Ureter (tissue), 1 donor: ENCODE measurements at regions not wholly inside any gene's neighbourhood (a gene's known extent, or its start where the extent isn't known, plus 50 kb on each side); places are given as distances from the start of the nearest gene placed in this dataset.

Source experiments
- DNase-seq: peaks from one replicate; pipeline ENCODE4 v3.0.0-alpha.2; 2020; ENCODE audit warnings: low spot score
- donor health status: DM: yes; HTN: yes; CAD: no.

DNA sequence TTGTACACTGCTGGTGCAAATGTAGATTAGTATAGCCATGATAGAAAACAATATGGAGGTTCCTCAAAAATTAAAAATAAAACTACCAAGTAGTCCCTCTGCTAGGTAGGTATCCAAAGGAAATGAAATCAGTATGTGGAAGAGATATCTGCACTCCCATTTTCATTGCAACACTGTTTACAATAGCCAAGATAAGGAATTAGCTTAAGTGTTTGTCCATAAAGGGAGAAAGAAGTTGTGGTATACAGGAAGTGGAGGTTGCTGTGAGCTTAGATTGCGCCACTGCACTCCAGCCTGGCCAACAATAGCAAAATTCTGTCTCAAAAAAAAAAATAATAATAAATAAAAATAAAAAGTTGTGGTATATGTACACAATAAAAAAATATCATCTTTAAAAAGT is 325.0 kb upstream of the EMCN start:
- no peak for DNase-seq

DNA sequence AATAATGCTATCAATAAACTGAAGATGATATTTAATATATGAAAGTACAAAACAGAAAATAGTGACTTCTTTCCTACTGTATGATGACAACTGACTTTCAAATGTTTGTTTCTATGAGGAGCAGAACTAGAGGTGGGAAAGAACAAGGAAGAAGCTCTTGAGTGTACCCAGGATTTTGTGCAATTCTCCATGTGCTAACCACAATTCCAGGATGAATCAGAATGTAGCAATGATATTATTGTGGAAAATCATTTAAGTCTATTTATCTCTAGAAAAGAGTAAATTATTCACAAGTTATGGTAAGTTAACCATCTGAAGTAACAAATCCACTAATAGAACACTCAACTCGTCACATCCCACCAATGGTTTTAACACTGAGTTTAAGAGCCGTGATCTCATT is 324.1 kb upstream of the EMCN start:
- no peak for DNase-seq

DNA sequence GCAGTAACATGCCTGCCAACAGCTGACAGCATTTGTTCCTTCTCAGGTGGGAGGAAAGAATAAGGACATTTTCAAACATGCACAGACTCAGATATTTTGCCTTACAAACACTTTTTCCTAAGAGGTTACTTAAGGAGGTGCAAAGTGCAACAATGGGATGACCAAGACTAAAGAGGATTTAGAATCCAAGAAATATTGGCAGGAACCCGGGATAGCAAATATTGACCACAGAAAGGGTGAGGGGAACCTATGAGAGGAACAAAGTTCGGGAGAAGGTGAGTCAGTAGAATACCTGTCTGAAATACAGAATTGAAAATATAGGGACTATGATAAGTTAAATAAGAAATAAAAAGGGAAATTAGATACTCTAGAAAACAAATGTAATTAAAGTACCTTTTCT is 321.9 kb upstream of the EMCN start:
- DNase-seq, result no peak

DNA sequence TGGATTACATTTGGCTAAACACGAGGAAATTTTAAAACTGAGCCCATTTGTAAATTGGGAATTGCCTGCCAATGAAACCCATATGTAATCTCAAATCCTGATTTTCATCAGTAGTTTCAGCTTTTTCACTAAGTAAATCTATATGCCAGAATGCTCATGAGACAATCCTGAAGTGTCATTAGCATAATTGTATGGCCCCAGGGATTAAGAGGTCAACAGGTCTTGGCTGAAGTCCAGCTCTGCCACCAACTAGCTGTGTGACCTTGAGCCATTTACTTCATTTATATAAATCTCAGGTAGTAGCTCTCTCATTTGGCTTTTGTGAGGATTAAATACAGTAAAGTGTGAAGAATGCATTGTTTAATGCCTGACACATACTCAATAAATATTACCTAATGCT is 320.5 kb upstream of the EMCN start:
- no peak for DNase-seq

DNA sequence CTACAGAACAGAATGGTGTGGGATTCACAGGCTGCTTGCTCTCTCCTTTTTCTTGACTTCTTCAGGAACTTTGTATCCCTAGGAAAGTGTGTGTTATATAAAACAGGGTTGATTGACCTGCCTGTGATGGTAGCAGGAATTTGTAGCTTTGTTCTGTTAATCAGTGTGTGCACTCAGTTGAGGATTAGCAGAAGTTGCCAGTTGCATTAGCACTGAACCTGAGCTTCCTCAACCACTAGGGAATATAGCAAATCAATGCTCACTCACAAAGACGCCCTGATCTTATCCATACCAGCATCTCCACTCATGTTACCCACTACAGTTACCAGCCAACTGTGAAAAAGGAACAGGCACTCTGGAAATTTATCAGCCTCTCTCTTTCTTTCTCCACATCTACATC is 319.1 kb upstream of the EMCN start:
- no peak for DNase-seq

DNA sequence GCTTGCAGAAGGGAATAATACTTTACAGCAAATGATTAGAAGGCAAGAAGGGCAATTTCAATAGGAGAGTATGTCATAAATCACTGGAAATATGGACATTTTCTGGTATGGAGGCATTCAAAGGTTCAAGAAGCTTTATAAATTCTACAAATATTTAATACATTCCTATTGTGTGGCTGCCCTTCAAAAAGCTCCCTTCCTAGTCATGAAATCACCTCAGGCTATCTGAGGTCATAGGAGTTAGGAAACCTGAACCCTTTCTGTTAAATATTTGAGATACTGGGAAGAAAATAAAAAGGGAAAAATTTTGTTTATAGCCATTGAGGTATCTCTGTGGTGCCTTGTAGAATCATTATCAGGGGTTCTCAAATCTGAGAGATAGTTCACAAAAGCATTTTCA is 316.8 kb upstream of the EMCN start:
- DNase-seq, result no peak

DNA sequence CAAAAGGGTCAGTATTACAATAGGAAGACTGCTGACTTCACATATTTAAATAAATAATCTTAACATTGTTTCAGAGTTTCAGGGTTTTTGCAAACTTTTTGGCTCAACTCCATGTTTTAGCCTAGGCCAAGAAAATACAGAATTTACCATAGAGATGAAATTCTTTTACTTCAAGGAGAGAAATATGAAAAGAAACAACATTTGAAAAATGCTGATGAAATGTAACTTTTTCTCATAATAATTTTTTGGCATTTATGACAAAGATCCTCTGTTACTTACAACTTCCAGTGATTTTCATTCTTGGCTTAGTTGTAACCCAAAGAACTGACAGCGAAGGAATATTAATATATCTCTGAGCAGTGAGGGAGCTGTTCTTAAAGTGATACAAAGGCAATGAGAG is 316.1 kb upstream of the EMCN start:
- no peak for DNase-seq

DNA sequence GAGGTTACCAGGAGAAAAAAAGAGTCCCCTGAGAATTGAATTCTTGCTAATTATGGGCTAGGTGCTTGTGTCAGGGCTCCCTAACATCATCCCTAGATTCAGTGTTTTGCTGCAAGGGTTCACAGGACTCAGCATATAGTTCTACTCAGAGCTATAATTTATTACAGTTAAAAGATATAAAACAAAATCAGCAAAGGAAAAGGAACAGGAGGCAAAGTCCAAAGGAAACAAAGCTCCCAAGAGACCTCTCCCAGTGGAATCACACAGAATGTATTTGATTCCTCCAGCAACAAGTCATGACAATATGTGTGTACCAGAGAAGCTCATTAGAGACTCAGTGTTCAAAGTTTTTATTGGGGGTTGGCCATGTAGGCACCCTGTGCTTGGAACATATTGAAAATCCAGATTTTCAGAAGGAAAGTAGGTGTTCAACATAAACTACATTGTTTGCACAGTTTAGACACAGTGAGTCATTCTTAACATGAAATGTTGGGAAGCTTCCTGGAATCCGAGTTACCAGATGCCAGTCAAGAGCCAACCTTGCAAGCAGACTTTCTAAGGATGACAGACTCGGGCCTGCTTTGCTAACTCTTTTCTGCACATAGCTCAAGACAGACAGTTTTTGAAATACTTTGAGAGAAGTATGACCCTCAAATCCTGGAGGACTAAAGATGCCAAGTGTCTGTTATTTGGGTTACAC is 311.3 kb upstream of the EMCN start:
- DNase-seq, result no peak

DNA sequence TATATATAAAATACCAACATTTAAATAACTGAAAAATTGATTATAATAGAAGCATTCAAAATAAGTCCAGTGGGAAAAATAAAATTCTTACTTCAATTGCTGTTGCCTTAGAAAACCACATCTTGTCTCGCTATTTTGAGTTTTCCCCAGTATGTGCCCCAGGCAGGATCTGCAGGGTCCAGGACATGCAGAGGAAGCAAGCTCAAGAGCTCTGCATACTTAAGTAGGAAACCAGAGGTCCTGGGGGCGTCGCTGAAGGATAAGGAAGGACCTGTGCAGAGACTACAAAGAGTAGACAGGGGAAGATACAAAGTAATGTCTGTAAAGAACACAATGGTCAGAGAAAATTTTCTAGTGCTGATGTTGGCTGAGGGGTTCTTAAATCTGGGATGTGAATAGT is 310.5 kb upstream of the EMCN start:
- no peak for DNase-seq

DNA sequence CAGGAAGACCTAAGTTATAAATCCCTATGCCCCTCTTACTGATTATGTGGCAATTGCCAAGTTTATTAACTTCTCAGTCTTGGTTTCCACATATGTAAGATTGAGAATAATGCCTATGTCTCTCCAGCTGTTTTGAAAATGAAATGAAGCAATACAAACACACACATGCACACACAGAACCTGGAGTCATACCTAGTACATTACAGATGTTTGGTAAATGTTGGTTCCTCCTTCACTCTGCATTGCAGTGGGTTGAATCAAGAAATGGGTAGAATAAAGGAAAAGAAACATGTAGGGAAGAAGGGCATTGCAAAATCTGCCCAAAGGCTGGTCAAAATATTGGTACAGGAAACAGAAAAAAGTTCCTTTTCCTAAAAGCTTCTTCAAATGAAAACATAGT is 309.9 kb upstream of the EMCN start:
- no peak for DNase-seq

DNA sequence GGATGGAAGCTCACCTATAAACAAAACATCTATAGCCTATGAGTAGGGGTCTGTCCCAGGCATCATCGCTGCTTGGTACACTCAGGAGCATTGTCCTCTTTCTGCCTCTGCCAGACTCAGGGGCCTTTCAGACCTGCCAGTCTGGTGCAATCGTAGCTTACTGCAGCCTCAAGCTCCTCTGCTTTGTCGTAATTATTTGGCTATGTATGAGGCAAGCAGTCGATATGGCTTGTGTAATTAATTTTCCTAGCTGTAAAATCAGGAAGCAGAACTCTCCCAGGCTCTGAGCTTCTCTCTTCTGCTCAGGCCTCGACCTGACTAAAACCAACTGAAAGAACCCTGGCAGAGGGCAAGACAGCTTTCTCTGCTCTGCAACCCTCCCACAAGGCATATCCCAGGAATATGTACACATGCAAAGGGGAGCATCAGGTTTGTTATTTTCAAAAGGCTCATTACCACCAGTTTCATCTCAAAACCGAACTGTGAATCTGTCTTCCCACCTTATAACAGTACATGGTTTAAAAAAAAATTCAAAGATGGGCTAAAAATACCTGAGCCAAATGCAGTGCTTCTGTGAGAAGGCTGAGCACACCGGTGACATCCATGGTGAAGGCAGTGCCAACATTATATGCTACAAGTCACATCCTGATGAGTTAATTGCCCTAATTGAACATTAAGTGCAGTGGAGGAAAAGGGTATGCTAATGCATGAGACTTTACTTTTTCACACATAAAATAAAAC is 309.2 kb upstream of the EMCN start:
- DNase-seq, result no peak

DNA sequence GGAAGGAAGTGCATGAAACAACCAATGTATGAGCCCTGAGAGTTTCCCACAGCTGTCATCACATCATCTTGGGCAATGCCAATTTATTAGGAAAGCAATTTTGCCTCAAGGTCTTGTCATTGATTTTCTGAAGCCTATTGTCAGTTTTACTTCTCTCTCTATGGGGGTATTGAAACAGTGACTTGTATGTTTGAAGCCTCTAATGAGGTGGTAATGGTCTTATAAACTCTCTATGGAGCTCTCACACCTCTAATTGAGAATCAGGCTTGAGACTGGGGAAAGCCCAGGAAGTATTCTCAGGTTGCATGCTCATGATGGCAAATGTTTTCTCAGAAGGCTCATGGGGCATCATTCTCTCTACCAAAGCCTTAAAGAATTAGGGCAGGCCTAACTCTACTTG is 308.2 kb upstream of the EMCN start:
- no peak for DNase-seq

DNA sequence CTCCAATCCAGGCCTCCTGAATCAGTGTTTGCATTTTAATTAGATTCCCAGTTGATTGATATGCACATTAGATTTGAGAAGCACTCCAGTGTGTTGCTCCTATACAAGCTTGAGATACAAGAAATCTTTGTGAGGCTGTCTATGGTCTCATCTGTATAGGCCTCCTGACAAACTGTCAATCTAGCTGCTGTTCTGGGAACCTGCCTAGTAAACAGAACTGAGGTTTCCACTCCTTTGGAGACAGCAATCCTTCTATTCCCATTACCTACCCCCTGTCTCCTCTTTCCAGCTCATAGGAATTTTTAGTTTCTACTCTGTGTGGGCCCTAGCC is 306.1 kb upstream of the EMCN start:
- no peak for DNase-seq

DNA sequence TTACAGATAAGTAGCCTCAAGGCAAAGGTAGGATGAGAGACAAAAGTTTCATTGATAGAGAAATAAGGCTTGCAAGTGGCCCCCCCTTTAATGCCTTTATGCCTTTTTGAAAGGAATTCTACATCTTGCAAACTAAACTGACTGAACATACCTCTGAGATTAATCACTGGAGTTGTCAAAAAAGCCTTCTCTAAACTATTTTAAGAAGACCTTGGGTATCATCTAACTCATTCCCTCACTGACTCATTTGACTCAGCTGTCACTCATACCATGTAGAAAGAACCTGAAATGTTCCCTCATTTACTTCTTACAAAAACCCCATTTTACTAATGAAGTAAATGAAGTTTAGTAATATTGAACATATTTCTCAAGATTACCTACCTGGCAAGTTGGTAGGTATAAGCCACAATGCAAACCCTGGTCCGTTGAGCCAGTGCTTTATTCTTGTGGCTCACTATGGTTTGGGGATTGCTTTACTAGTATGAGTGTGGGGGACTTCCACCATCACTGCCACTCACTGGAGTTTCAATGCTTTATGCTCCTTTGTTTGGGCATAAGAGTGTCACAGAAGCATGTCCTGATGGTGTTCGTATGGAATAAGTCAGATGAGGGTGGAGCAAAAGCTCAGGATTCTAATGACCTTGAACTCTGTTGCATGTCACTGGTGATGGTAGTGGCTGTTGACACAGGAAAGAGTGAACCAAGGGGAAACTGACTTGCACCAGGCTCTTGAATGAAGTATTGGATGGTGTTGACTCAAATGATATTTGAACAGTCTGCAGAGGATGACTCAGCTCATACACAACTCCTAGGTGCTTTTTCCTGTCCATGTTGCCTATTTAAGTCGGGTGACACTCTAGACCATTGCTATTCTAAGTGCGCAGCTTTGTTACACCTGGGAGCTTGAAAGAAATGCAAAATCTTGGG is 305.5 kb upstream of the EMCN start:
- DNase-seq, result no peak

DNA sequence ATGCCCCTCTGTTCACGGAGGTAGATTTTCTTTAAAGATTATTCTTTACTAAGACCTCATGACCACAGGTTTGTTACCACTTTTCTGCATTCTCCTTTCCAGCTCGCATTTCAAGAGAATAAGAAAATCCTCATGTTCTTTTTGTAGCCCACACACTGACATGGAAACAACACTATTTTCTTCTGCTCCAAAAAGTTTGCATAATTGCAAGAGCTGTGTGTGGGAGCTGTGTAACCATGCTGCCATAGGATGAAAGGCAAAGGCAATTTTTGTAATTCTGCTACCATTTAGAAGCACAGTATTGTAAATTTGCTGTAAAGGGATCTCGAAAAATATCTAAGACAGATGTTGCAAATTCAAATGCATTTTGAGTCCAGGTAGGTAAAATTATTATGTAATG is 302.4 kb upstream of the EMCN start:
- no peak for DNase-seq

DNA sequence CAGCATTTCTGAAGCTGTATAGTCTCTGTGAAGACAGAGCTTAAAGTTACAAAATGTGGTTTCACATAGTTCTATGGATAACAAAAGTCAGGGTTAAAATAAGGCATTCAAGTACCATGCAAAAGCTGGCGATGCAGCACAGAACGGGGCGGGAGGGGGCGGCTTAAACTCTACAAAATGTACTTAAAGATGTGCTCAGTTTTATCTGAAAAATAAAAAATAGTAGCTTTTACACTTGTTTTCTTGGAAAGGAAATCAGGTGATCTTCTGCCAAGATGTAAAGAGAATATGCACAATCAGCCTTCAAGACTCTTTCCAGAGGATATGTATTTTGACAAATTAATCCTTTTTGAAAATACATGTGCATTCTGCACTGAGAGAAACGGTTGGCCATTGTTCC is 301.7 kb upstream of the EMCN start:
- DNase-seq, result no peak

DNA sequence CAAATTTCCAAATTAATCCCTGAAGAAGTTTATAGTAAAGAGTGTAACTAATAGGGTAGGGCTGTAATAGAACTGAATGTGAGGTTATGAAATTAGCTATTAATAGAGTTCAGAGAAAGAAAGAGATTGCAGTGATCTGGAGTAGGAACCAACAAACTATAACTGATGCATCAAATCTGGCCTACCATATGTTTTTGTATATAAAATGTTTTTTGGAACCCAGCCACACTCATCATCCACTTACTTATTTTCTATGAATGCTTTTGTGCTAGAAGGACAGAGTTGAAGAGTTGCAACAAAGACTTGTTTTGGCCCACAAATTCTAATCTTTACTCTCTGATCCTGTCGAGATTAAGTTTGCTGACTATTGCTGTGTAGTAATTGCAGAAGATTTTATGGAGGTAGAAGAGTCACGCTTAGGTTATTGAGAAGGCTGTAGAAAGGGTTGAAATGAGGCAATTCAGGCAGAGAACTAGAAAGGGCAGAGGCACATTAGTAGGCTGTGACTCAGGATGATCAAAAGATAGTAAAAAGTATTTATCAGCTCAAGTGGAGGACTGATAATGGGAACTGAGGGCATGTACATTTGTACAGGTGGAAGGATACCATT is 298.7 kb upstream of the EMCN start:
- DNase-seq, result no peak

DNA sequence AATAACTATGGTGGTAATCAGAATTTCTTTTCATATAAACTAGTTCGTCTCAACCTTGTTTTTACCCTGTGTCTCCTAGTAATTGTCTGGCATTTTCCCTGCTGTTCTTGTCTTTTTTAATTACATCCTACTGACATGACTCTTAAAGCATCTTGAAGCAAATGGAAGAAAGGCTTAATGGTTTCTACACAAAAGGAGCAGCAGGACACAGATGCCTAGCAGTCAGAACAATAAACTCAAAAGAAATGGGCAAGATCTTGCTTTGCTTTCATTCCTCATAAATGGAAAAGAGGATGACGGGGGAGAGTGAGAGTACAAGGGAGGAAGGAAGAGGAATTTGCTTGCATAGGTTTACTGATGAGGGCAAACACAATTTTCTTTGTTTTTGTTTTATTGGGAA is 293.2 kb upstream of the EMCN start:
- DNase-seq, result no peak

DNA sequence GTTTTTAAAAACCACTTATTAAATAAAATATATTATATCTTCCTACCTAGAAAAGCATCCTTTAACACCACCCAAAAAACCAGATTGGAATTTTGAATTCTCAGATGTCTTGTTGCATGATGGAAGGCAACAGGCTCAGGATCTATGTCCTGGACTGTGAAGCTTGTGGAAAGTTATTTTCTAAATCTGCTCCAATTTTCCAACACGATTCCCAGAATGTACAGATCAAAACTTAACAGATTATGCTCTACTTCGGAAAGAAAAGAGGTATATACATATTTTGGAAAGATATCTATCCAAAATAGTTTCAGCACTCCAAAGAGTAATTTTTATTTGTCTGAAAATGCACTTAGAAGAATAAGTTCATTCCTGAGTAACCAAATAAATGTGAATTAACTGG is 291.7 kb upstream of the EMCN start:
- no peak for DNase-seq

DNA sequence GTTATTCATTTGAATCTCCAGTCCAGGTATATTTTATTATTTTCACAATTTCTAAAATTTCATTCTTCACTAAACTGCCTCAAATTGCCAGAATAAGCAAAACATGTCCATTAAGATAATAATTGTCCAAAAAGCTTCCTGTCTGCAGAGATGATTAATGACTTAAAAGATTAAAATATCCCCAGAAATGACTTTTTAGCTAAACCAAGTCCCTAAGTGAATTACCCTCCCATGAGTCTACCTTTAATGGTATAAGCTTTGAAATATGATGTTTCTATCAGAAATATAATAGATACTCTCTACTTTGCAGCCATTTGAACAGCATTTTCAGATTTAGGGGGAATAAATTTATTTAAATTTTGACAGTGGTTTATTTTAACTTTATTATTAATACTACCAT is 289.2 kb upstream of the EMCN start:
- no peak for DNase-seq

DNA sequence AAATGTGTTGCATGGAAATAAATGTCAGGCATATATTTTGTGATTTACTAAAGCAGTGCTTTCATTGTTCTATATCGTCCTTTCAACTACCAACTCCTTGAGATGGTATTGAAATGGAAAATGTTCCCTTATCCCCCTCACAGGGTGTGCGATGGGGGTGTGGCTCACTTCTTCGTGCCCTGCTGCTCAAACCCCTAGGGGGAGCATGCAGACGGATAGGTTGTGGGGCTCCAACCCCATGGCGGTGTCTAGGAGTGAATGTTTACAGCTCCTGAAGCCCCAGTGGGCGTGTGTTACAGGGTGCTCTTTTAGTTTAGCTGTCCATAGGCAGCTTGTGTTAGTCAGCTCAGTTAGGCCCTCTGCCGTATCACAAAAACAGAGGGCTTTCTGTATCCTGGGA is 287.7 kb upstream of the EMCN start:
- DNase-seq, result no peak

DNA sequence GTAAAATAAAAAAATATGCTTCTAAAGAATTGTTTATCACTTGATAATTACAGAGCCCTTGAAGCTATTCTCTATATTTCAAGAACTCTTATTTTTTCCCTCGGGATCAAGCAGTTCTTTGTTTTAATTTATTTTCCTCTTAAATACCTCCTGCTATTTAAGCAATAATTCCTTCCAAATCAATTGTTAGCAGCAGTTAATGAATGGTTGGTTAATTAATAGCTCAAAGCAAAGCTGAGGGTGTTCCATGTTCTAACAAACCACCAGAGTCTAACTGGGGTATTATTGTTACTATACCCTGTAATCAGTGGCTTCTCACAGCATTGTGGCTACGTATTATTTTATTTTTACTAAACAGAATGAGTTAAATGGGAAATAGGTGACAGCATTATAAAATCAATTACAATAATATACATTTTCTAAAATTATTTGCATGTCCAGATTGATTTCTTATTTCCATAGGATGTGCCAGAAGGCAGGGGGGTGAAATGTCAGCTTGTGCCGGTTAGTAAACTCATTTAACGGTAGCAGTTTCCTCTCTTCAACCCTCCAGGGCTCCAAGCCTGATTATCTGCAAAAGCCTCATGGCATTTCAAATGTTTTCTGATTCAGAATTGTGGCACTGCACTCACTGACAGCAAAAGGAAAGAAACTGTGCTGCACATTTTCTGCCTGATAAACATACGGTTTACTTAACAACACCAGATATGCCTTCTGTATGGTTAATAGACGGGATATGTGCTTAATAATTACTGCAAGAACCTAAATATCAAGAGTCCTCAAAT is 286.9 kb upstream of the EMCN start:
- no peak for DNase-seq
